Activated T-helper 1 cell treated with anti-CD3 and anti-CD28 coated beads, Interleukin-12 subunit alpha, Interleukin-12 subunit beta, Interleukin-2, Interleukin-4 antibody, amounts not matched to agents 30 ng/mL and 10 ng/mL and 1 ng/mL, durations not matched to agents 14 hours and 24 hours and 36 hours (primary cell): ENCODE measurements at regions not wholly inside any gene's neighbourhood (a gene's known extent, or its start where the extent isn't known, plus 50 kb on each side); places are given as distances from the start of the nearest gene placed in this dataset.

Experiments
- DNase-seq: peaks from one replicate; pipeline ENCODE4 v3.0.0; 2021; ENCODE audit warnings: low spot score
- H3K27ac Mint-ChIP-seq: one replicate; pipeline ENCODE4 v1.8.0; 2021; ENCODE audit warnings: mild to moderate bottlenecking, mixed read lengths
- H3K27me3 Mint-ChIP-seq: one replicate; pipeline ENCODE4 v1.8.0; 2022; ENCODE audit warnings: mild to moderate bottlenecking, moderate library complexity, mixed read lengths; ENCODE audit not compliant: insufficient read depth
- H3K36me3 Mint-ChIP-seq: one replicate; pipeline ENCODE4 v1.8.0; 2021; ENCODE audit warnings: low read depth, mixed read lengths
- H3K4me1 Mint-ChIP-seq: one replicate; pipeline ENCODE4 v1.8.0; 2021; ENCODE audit warnings: low read depth, mixed read lengths
- H3K4me3 Mint-ChIP-seq: one replicate; pipeline ENCODE4 v1.8.0; 2021; ENCODE audit warnings: mild to moderate bottlenecking, moderate library complexity, mixed read lengths
- H3K9me3 Mint-ChIP-seq: one replicate; pipeline ENCODE4 v1.8.0; 2021; ENCODE audit warnings: mixed read lengths
- intact Hi-C: fragments of 100-400 bp; cut with micrococcal nuclease; formaldehyde crosslinking; loops from one replicate; pipeline ENCODE4 v1.15.1; 2024

DNA sequence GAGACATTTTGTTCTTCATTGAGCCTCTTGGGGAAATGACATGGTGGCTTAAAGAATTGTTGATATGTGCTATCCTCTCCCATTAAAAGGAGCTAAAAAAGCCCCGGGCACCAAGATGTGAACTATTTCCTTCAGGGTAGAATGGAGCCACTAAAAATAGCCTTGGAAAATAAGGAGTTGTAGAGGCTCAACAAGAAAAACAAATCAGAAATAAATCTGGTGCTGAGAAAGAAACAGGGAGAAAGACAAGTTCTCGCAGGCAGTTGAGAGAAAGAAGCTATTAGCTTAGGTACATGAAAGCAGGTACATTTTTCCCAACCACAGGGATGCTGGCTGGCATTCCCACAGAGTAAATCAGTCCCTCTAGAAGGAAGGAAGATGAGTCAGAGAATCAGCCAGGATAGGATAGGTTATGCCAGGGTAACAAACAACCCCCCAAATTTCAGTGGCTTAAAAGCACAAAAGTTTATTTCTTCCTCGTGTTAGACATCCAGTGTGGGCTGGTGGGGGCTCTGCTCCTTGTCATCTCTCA, 134.6 kb upstream of the ADRA1B start:
- Mint-ChIP-seq H3K9me3 (peaks cover 29% of the 10 kb centered on the region), H3K4me3 (no peak overlapping the region), H3K4me1 (peaks cover 33% of the 10 kb centered on the region), H3K27me3 (peaks cover 23% of the 10 kb centered on the region), H3K36me3 (no peaks in the 10 kb centered on the region), H3K27ac (no peak overlapping the region)
- intact Hi-C loops: no loop called here
- DNase-seq: no peak

DNA sequence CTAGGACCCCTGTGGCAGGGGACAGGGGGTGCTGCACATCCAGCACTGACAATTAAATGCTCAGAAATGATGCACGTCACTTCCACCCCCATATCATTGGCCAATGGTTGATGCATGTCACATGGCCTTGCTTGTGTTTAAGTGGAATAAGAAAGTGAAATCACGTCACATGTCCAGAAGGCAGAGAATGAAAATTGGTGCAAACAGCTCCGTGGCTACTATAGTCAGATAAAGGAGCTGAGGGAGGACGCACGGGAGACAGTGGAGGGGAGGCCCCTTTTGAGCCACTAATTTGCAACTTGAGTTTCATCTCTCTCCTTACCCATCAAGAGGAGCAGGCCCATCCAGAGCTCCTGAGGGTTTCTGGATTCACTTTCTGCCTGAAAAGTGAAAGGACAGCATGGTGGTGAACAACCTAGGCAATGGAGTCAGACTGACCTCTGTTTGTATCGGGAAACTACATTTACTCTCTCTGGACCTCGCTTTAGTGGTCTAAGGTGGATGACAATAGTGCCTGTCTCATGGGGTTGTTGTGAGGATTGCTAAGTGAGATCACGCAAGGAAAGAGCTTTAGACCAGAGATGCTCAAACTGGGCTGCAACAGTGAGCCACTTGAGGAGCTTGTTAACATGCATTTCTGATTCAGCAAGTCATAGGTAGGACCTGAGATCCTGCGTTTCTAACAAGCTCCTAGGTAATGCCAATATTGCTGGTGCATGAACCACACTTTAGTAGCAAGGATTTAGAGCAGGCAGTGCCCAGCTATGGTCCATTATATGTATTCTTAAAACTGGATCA, 133.9 kb upstream of the ADRA1B start:
- Mint-ChIP-seq H3K27ac (no peak overlapping the region), H3K4me3 (no peak overlapping the region), H3K27me3 (peaks cover 24% of the 10 kb centered on the region), H3K9me3 (peaks cover 29% of the 10 kb centered on the region), H3K4me1 (peaks cover 33% of the 10 kb centered on the region), H3K36me3 (no peaks in the 10 kb centered on the region)
- no peak for DNase-seq
- intact Hi-C loops: no loop called here

DNA sequence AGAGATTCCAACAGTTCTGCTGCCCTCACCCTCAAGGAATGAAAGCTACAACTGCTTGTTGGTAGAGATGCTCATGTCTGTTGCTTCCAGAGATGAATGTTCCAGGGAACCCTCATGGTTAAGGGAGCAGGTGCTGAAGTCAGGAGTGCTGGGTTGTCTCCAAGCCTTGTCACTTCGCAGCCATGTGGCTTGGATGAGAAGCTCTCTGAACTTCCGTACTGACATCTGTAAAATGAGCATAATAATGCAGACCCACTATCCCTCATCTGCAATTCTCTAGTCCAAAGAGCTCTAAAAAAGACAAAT, 133.3 kb upstream of the ADRA1B start:
- peaks cover 25% of the 10 kb centered on the region for H3K27me3 Mint-ChIP-seq
- intact Hi-C loops: no loop called here
- no peaks in the 10 kb centered on the region for H3K36me3 Mint-ChIP-seq
- DNase-seq: no peak
- peaks cover 33% of the 10 kb centered on the region for H3K4me1 Mint-ChIP-seq
- peaks cover 27% of the 10 kb centered on the region for H3K9me3 Mint-ChIP-seq
- H3K4me3 Mint-ChIP-seq: no peak overlapping the region
- H3K27ac Mint-ChIP-seq: no peak overlapping the region

DNA sequence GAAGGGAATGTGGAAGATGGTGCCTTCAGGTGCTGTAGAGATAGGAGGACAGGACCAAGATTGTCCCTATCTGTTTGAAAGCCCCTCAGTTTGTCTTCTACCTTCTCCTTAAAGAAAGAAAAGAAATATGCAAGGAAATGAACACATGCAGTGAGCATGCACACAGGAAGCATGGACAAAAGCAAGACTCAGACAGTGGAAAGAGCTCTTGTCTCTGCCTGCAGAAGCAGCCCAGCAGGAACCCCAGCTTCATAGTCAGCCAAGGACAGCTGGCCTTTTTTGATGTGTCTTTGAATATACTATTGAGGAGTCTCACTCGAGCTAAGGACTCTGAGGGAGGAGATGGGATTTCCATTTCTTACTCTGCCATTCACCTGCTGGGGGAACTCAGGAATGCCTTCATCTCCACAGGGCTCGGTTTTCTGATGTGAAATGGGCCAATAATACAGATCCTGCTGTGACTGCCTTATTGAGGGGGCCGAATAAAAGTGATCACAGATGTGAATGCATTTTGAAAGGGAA, 132.5 kb upstream of the ADRA1B start:
- H3K9me3 Mint-ChIP-seq: peaks cover 21% of the 10 kb centered on the region
- intact Hi-C loops: no loop called here
- H3K4me1 Mint-ChIP-seq: peaks cover 27% of the 10 kb centered on the region
- no peaks in the 10 kb centered on the region for H3K36me3 Mint-ChIP-seq
- no peak overlapping the region for H3K27ac Mint-ChIP-seq
- no peak for DNase-seq
- peaks cover 25% of the 10 kb centered on the region for H3K27me3 Mint-ChIP-seq
- H3K4me3 Mint-ChIP-seq: no peak overlapping the region

DNA sequence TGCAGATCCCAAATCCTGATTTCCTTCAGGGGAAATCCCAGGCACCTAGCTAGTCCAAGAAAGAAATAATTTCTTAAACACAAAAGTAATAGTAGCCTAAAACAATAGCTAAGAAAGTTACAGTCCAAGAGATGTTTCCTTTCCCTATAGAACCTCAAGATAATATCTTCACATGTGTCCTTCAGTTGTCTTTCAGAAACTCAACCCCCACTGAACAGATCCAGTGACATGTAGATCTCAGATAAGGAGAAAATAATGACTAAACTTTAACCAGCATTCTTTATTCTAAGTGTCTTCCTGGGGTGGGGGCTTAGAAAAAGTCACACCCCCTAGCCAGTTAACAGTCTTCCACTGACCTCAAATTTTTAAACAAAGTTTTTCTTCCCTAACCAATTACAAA, 131.3 kb upstream of the ADRA1B start:
- Mint-ChIP-seq H3K27me3 (peaks cover 23% of the 10 kb centered on the region), H3K9me3 (peaks cover 15% of the 10 kb centered on the region), H3K4me1 (peaks cover 15% of the 10 kb centered on the region), H3K36me3 (no peaks in the 10 kb centered on the region), H3K4me3 (no peak overlapping the region), H3K27ac (no peak overlapping the region)
- intact Hi-C loops: no loop called here
- DNase-seq: no peak

DNA sequence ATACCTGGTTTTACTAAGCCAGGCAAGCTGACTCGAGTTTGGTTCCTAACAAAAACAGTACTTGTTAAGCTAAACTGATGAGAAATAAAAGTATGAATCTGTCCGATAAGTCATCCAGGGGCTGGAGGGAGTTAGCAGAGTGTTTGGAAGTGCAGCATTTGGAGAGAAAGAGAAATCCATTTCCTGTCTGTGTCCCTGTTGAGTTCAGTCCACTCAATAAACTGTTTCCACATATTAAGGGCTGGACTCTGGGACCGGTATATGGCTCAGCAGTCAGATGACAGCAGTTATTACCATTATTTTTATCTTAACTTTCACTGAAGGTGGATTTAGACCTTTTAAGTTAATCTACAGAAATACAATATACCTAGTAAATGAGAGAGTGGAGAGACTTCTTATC, 130.6 kb upstream of the ADRA1B start:
- Mint-ChIP-seq H3K4me1 (peaks cover 11% of the 10 kb centered on the region), H3K27ac (no peak overlapping the region), H3K4me3 (no peak overlapping the region), H3K27me3 (peaks cover 18% of the 10 kb centered on the region), H3K9me3 (peaks cover 8% of the 10 kb centered on the region), H3K36me3 (no peaks in the 10 kb centered on the region)
- intact Hi-C loops: no loop called here
- DNase-seq: no peak

DNA sequence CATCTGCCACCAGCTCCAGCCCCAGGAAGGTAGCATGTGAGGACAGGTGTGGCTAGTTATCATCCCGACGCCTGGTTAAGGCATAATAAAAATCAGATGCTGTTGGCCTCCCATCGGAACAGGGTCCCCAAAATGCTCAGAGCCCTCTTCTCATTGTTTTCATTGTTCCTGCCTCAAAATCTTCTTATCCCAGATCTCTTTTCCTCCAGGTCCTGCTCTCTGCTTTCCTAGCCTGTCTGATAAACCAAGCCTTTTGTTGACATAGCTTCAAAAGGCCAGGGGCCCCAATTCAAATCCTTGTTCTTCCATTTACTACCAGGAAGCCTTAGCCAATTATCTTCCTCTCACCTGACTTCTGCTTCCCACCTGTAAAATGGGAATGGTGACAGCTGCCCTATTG, 130.1 kb upstream of the ADRA1B start:
- intact Hi-C loops: no loop called here
- Mint-ChIP-seq H3K27me3 (peaks cover 18% of the 10 kb centered on the region), H3K36me3 (no peaks in the 10 kb centered on the region), H3K9me3 (peaks cover 3% of the 10 kb centered on the region), H3K4me1 (peaks cover 11% of the 10 kb centered on the region), H3K27ac (no peak overlapping the region), H3K4me3 (no peak overlapping the region)
- DNase-seq: no peak

DNA sequence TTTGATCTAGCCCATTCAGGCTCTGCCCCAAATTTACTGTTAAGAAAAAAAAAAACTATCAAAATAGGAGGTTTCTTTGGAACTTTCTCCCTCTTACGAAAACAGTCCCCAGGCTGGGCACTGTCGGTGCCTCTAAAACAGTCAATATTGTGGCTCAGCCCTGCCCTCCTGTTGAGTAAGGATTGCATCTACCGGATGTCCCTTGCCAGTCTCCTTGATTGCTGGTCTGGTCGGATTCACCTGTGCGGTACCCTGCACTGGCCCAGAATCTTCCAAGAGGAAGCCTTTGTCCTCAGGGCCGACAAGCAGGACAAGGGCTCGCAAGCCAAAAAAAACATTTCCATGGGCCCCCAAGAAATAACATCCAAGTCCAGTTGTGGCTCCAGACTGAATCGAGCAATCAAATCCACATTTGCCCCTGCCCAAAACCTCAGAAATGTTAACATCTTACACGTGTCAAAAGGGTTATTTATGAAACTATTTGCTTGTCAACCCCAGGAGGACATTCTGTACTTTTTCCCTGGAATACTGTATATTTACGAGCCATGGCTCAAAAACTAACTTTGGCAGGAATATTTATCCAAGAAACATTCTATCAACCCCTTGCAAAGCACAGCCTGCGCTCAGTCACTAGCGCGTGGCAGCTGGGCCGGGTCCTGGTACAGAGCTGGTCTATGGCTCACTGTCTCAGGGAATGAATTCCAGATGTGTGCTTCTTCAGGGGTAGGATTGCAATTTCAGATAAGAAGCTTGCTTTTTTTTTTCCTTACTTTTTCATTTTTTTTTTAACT, 129.2 kb upstream of the ADRA1B start:
- no peak for DNase-seq
- H3K9me3 Mint-ChIP-seq: no peaks in the 10 kb centered on the region
- intact Hi-C loops: no loop called here
- no peak overlapping the region for H3K4me3 Mint-ChIP-seq
- H3K36me3 Mint-ChIP-seq: no peaks in the 10 kb centered on the region
- H3K4me1 Mint-ChIP-seq: peaks cover 9% of the 10 kb centered on the region
- H3K27me3 Mint-ChIP-seq: peaks cover 21% of the 10 kb centered on the region
- H3K27ac Mint-ChIP-seq: no peak overlapping the region

DNA sequence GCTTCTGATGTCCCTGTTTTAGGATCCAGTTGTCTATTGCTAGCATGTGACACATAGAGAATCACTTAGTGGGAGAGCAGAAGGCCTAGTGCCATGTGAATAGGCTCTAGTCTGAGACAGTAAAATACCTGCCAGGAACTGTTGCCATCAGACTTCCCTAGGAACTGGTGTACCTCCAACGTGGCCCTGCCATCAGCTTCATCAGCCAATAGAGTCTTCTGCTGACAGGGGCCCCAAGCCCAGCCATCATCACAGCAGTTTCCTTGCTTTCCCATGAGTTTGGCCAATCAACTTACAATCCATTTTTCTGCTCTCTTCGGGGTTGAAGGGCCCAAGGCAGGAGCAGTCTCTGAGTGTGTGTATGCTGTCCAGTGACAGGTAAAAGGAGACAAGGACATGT, 128.4 kb upstream of the ADRA1B start:
- Mint-ChIP-seq H3K27me3 (peaks cover 18% of the 10 kb centered on the region), H3K36me3 (no peaks in the 10 kb centered on the region), H3K9me3 (no peaks in the 10 kb centered on the region), H3K4me1 (peaks cover 4% of the 10 kb centered on the region), H3K27ac (no peak overlapping the region), H3K4me3 (no peak overlapping the region)
- intact Hi-C loops: no loop called here
- DNase-seq: no peak

DNA sequence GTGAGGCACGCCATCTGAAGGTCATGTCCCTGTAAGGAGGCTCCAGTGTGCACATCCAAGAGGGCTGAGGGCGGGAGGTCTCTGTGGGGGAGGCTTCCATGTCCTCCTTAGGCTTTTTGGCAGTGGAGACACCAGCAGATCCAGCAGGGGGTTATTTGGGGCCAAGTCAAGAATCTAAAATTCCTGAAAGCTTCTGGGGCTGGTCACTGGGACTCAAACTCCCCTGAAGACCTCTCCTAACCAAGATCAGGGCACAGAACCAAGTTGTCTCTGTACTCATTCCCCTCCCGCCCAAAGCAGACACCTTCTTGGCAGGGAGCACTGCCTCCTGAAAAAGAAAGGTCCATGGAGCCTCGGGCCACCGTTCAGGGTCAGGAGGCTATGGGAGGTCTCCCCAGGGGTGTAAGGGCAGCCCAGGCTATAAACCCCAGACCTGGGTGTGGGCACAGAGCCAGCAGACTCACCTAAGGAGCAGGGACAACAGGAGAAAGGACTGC, 127.4 kb upstream of the ADRA1B start:
- H3K9me3 Mint-ChIP-seq: no peaks in the 10 kb centered on the region

DNA sequence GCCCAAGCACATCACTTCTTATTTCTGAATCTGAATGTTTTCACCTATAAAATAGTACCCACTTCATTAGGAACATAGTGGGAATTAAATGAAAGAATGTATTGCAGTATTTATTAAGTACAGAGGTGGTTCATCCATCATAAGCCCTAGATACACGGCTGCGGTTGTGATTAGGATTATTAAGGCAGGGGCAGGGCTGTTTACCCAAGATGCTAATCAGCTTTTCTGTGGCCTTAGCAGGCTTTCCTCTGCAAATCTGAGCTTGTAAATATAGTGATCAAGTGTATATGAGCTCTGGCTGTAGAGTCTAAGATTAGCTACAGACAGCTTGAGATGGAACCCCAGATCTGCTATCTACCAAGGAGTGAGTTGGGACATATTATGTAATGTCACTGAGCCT, 124.1 kb upstream of the ADRA1B start:
- no peak overlapping the region for H3K27ac Mint-ChIP-seq
- intact Hi-C loops: no loop called here
- H3K9me3 Mint-ChIP-seq: no peaks in the 10 kb centered on the region
- H3K27me3 Mint-ChIP-seq: peaks cover 7% of the 10 kb centered on the region
- no peaks in the 10 kb centered on the region for H3K4me1 Mint-ChIP-seq
- H3K36me3 Mint-ChIP-seq: no peaks in the 10 kb centered on the region
- H3K4me3 Mint-ChIP-seq: no peak overlapping the region
- DNase-seq: no peak

More for the DNA sequence above, 127.4 kb upstream of the ADRA1B start:
- H3K4me1 Mint-ChIP-seq: peaks cover 4% of the 10 kb centered on the region
- H3K4me3 Mint-ChIP-seq: no peak overlapping the region
- no peaks in the 10 kb centered on the region for H3K36me3 Mint-ChIP-seq
- no peak for DNase-seq
- H3K27ac Mint-ChIP-seq: no peak overlapping the region
- intact Hi-C loops: no loop called here
- H3K27me3 Mint-ChIP-seq: peaks cover 9% of the 10 kb centered on the region

DNA sequence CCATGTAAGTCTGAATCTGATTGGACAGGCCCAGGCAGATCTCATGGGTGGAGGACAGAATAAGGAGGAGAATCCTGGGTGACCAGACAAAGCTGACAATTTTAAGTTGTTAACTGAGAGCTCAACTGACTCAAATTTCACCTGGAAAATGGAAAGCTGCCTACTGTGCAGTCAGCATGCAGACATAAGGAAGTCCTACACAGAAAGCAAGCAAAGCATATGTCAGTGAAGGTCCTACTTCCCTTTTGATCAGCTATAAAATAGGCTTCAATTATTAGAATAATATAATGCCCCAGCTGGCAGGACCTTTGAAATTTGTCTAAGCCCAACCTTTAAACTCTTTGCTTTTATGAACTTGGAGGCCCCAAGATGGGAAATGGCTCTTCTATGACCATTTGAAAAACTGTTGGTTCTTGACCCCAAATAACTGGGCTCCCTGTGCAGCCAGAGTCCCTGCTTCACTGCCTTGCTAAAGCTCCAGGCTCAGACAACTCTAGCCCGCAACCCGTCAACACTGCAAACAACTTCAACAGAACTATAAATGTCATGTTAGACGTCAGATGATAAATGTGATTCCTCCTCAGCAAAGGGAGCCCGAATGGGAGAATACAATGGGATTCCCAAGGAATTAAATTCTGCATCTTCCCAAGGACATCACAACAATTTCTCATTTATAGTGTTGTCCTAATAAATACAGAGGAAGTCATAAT, 118.9 kb upstream of the ADRA1B start:
- no peak for DNase-seq
- no peaks in the 10 kb centered on the region for H3K4me1 Mint-ChIP-seq
- intact Hi-C loops: no loop called here
- H3K27ac Mint-ChIP-seq: no peak overlapping the region
- no peaks in the 10 kb centered on the region for H3K9me3 Mint-ChIP-seq
- no peaks in the 10 kb centered on the region for H3K36me3 Mint-ChIP-seq
- H3K27me3 Mint-ChIP-seq: peaks cover 2% of the 10 kb centered on the region
- H3K4me3 Mint-ChIP-seq: no peak overlapping the region
